HEK293T (cell line): ENCODE measurements at regions not wholly inside any gene's neighbourhood (a gene's known extent, or its start where the extent isn't known, plus 50 kb on each side); places are given as distances from the start of the nearest gene placed in this dataset.

Source experiments
- CTCF ChIA-PET: fragments of 350-600 bp; formaldehyde crosslinking; extraction: SDS; loops from one replicate; lab custom pipeline; 2021; ENCODE audit warnings: antibody characterized with exemption, inconsistent platforms; lab: Yijun Ruan, JAX
- POLR2A ChIA-PET: fragments of 350-600 bp; formaldehyde crosslinking; extraction: SDS; loops from one replicate; lab custom pipeline; 2020; ENCODE audit warnings: antibody characterized with exemption, inconsistent platforms; lab: Yijun Ruan, JAX
- DNase-seq: peaks from one replicate; pipeline ENCODE4 v3.0.0; 2012; ENCODE audit warnings: mixed read lengths; ENCODE audit errors: extremely low spot score
- ARNT ChIP-seq: fragments of 450-650 bp; IDR thresholded peaks from 2 replicates; pipeline ENCODE4 v1.6.1; 2017; ENCODE audit warnings: mild to moderate bottlenecking
- BHLHE40 ChIP-seq: fragments of 450-650 bp; IDR thresholded peaks from 2 replicates; pipeline ENCODE4 v1.6.1; 2016; ENCODE audit warnings: mild to moderate bottlenecking, moderate library complexity, borderline replicate concordance
- CTBP1 ChIP-seq: fragments of 450-650 bp; IDR thresholded peaks from 2 replicates; pipeline ENCODE4 v1.6.1; 2016; ENCODE audit warnings: borderline replicate concordance
- ELF4 ChIP-seq: fragments of 450-650 bp; IDR thresholded peaks from 2 replicates; pipeline ENCODE4 v1.6.1; 2017; ENCODE audit warnings: antibody characterized with exemption
- FOXA1 ChIP-seq: fragments of 450-650 bp; IDR thresholded peaks from 2 replicates; pipeline ENCODE4 v1.6.1; 2016; ENCODE audit warnings: mild to moderate bottlenecking
- FOXK2 ChIP-seq: fragments of 450-650 bp; IDR thresholded peaks from 2 replicates; pipeline ENCODE4 v1.6.1; 2016; ENCODE audit warnings: mild to moderate bottlenecking
- FOXM1 ChIP-seq: fragments of 450-650 bp; IDR thresholded peaks from 2 replicates; pipeline ENCODE4 v1.6.1; 2017; ENCODE audit warnings: mild to moderate bottlenecking, borderline replicate concordance
- HDGF ChIP-seq: fragments of 450-650 bp; IDR thresholded peaks from 2 replicates; pipeline ENCODE4 v1.6.1; 2017; ENCODE audit warnings: antibody characterized with exemption, borderline replicate concordance
- L3MBTL2 ChIP-seq: fragments of 450-650 bp; conservative IDR thresholded peaks from 2 replicates; pipeline ENCODE4 v1.6.1; 2016; ENCODE audit warnings: mild to moderate bottlenecking
- LEF1 ChIP-seq: fragments of 450-650 bp; IDR thresholded peaks from 2 replicates; pipeline ENCODE4 v1.6.1; 2017; ENCODE audit warnings: mild to moderate bottlenecking, borderline replicate concordance
- NFRKB ChIP-seq: fragments of 450-650 bp; IDR thresholded peaks from 2 replicates; pipeline ENCODE4 v1.6.1; 2016; ENCODE audit warnings: mild to moderate bottlenecking, moderate library complexity
- PKNOX1 ChIP-seq: fragments of 450-650 bp; IDR thresholded peaks from 2 replicates; pipeline ENCODE4 v1.6.1; 2016
- SP1 ChIP-seq: fragments of 450-650 bp; IDR thresholded peaks from 2 replicates; pipeline ENCODE4 v1.6.1; 2017
- SUZ12 ChIP-seq: fragments of 450-650 bp; IDR thresholded peaks from 2 replicates; pipeline ENCODE4 v1.6.1; 2016; ENCODE audit warnings: mild to moderate bottlenecking
- TARDBP ChIP-seq: fragments of 450-650 bp; IDR thresholded peaks from 2 replicates; pipeline ENCODE4 v1.6.1; 2016
- ZNF384 ChIP-seq: fragments of 450-650 bp; IDR thresholded peaks from 2 replicates; pipeline ENCODE4 v1.6.1; 2016

- POLR2A ChIA-PET = no interaction called here
- TF ChIP-seq SUZ12 (no peak), ELF4 (no peak), FOXM1 (no peak), SP1 (no peak)
- DNase-seq = no peak
- CTCF ChIA-PET = no interaction called here
These were observed 119.5 kb downstream of the CAAP1 start for GRCh38 chr9:26773056-26773455.

GRCh38 chr9:26770821-26771220, 121.8 kb downstream of the CAAP1 start:
- TF ChIP-seq NFRKB (no peak), FOXA1 (no peak), SUZ12 (no peak), FOXM1 (no peak)
- ChIA-PET CTCF (no interaction called here), POLR2A (no interaction called here)
- no peak for DNase-seq

GRCh38 chr9:26768145-26768544, 124.5 kb downstream of the CAAP1 start:
- TF ChIP-seq L3MBTL2 (no peak), ELF4 (no peak)
- DNase-seq = no peak
- ChIA-PET CTCF (no interaction called here), POLR2A (no interaction called here)

GRCh38 chr9:26760675-26761074, 131.9 kb downstream of the CAAP1 start:
- POLR2A ChIA-PET = no interaction called here

DNA sequence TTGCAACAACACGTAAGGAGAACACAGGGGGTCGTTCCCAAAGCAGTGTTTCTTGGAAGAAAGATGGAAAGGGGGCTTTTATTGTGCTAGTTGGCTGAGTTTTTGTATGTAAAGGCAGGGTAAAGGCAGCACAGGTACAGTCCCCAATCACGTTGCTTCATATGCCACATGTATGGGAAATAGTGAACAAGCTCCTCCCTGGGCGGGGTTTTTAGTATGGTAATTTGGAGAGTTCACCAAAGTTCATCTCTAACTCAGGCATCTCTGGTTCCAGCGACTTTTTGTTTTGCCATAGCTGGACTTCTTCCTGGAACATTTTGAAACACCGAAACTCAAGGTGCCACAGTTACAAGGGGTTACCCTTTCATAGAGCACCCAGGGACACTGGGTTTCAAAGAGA, 133.9 kb downstream of the CAAP1 start:
- CTCF ChIA-PET = interaction anchor here (0.6 kb wide), 1 partner anchor 62 kb away, joined by 3 read pairs; no protein-coding TSS in a partner anchor
- POLR2A ChIA-PET = no interaction called here
- no peak for TF ChIP-seq FOXK2
- no peak for TF ChIP-seq SUZ12
- no peak for TF ChIP-seq TARDBP
- TF ChIP-seq SP1 = no peak
- no peak for TF ChIP-seq FOXA1
- no peak for TF ChIP-seq ZNF384
- no peak for TF ChIP-seq CTBP1
- TF ChIP-seq LEF1 = no peak
- TF ChIP-seq HDGF = no peak
- no peak for TF ChIP-seq FOXM1
- TF ChIP-seq L3MBTL2 = no peak
- no peak for TF ChIP-seq NFRKB
- TF ChIP-seq ARNT = no peak

More at GRCh38 chr9:26760675-26761074, 131.9 kb downstream of the CAAP1 start:
- no peak for TF ChIP-seq NFRKB
- no peak for TF ChIP-seq PKNOX1
- TF ChIP-seq SP1 = no peak
- TF ChIP-seq FOXM1 = no peak
- no peak for TF ChIP-seq SUZ12
- TF ChIP-seq ZNF384 = no peak
- no peak for TF ChIP-seq ELF4
- TF ChIP-seq ARNT = no peak
- TF ChIP-seq L3MBTL2 = no peak
- no peak for TF ChIP-seq HDGF
- TF ChIP-seq LEF1 = no peak
- TF ChIP-seq TARDBP = no peak
- TF ChIP-seq BHLHE40 = no peak
- no peak for DNase-seq
- CTCF ChIA-PET = no interaction called here

DNA sequence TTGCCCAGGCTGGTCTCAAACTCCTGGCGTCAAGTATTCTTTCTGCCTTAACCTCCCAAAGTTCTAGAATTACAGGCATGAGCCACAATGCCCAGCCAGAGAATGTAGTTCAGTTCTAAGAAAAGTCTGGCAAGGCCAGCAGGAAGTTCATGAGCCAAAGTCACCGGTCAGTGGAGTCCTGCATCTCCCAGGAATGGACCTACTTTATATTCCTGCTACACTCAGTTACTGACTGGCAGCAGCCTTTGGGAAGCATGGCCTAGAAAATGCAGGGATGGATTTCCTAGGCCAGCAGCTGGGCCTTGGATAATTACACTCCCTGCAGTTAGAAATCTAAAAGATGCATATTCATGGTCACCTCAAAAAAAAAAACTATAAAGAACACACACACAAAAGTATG, 135.7 kb downstream of the CAAP1 start:
- no peak for DNase-seq
- CTCF ChIA-PET = no interaction called here
- POLR2A ChIA-PET = no interaction called here
- TF ChIP-seq ARNT (no peak), L3MBTL2 (no peak), NFRKB (no peak), FOXA1 (no peak), FOXM1 (no peak), SP1 (no peak), TARDBP (no peak), SUZ12 (no peak), LEF1 (no peak), FOXK2 (no peak), ELF4 (no peak), PKNOX1 (no peak), CTBP1 (no peak), BHLHE40 (no peak), HDGF (no peak), ZNF384 (no peak)

More for the DNA sequence above, 133.9 kb downstream of the CAAP1 start:
- DNase-seq = no peak

GRCh38 chr9:26755476-26755875, 137.1 kb downstream of the CAAP1 start:
- no peak for TF ChIP-seq LEF1
- no peak for DNase-seq
- ChIA-PET POLR2A (no interaction called here), CTCF (no interaction called here)
